ENCODE measurements at regions not wholly inside any gene's neighbourhood (a gene's known extent, or its start where the extent isn't known, plus 50 kb on each side); places are given as distances from the start of the nearest gene placed in this dataset.

DNA sequence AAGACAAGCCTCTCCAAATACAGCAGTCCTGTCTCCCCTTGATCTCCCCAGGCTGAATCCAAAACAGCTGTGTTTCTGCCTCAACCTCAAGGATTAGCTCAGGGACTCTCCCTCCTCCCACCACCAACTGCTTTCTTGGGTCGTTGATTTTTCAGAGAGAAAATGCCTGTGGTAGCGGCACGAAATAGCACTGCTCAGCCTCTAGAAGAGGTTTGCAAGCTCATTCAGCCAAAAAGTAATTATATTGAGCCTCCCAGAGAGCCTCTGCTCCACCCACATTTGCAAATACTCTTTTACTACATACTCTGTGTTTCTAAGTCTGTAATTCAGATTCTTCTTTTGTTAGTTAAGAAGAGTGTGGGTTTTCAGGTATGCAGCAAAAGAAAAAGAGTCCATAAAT lies 396.4 kb upstream of the TNP1 start:
- TF ChIP-seq, protein P1, sequence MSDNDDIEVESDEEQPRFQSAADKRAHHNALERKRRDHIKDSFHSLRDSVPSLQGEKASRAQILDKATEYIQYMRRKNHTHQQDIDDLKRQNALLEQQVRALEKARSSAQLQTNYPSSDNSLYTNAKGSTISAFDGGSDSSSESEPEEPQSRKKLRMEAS (IDR thresholded peaks at IDR 0.05; ENCODE audit: low read depth, low read length) = no peak
- TF ChIP-seq, protein P2, sequence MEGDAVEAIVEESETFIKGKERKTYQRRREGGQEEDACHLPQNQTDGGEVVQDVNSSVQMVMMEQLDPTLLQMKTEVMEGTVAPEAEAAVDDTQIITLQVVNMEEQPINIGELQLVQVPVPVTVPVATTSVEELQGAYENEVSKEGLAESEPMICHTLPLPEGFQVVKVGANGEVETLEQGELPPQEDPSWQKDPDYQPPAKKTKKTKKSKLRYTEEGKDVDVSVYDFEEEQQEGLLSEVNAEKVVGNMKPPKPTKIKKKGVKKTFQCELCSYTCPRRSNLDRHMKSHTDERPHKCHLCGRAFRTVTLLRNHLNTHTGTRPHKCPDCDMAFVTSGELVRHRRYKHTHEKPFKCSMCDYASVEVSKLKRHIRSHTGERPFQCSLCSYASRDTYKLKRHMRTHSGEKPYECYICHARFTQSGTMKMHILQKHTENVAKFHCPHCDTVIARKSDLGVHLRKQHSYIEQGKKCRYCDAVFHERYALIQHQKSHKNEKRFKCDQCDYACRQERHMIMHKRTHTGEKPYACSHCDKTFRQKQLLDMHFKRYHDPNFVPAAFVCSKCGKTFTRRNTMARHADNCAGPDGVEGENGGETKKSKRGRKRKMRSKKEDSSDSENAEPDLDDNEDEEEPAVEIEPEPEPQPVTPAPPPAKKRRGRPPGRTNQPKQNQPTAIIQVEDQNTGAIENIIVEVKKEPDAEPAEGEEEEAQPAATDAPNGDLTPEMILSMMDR (IDR thresholded peaks at IDR 0.05; ENCODE audit: low read depth, low read length) = no peak
- TF ChIP-seq POLR2A (IDR thresholded peaks at IDR 0.05; ENCODE audit: extremely low read depth, insufficient read length) (no peak), MYC (IDR thresholded peaks at IDR 0.05; ENCODE audit: low read depth, low read length) (no peak)

All from NB4 (cell line).